Uterus (tissue), 3 donors: ENCODE measurements at regions not wholly inside any gene's neighbourhood (a gene's known extent, or its start where the extent isn't known, plus 50 kb on each side); places are given as distances from the start of the nearest gene placed in this dataset.

Source experiments
- DNase-seq, 2 donors: peaks; one replicate each; pipeline ENCODE4 v3.0.0-alpha.2; 2019 to 2020
- H3K27ac ChIP-seq, 2 donors: fragments of 200-600 bp; sonication (generic); 1 replicate in 1 of 2; 2 replicates in 1 of 2; pipeline ENCODE4 v1.5.1; 2016 to 2018
- H3K27me3 ChIP-seq, 2 donors: fragments of 200-600 bp; sonication (generic); one replicate each; pipeline ENCODE4 v1.5.1; 2018 to 2019; ENCODE audit warnings: control low read depth in 1 of 2
- H3K36me3 ChIP-seq, 2 donors: fragments of 200-600 bp; sonication (generic); one replicate each; pipeline ENCODE4 v1.5.1; 2019; ENCODE audit warnings: control low read depth in 1 of 2
- H3K4me1 ChIP-seq, 2 donors: fragments of 200-600 bp; sonication (generic); one replicate each; pipeline ENCODE4 v1.5.1; 2018 to 2019; ENCODE audit warnings: control low read depth in 1 of 2
- H3K4me3 ChIP-seq, 2 donors: fragments of 200-600 bp; sonication (generic); 1 replicate in 1 of 2; 2 replicates in 1 of 2; pipeline ENCODE4 v1.5.1; 2018 to 2019; ENCODE audit warnings: mild to moderate bottlenecking in 1 of 2
- H3K9me3 ChIP-seq, 2 donors: fragments of 200-600 bp; sonication (generic); one replicate each; pipeline ENCODE4 v1.5.1; 2019; ENCODE audit warnings: control low read depth in 1 of 2
- POLR2A ChIP-seq, 2 donors: fragments of 450-650 bp; IDR thresholded peaks; one replicate each; pipeline ENCODE4 v1.6.1; 2016; ENCODE audit warnings: antibody characterized with exemption in 2 of 2, mild to moderate bottlenecking in 1 of 2, moderate library complexity in 1 of 2
- intact Hi-C: fragments of 100-400 bp; cut with DNase I; formaldehyde crosslinking; loops from one replicate; pipeline ENCODE4 v1.15.1; 2023; ENCODE audit warnings: low total_unique reads
- microRNA counts, 2 donors: library from miRNA; unstranded; fragments of <30 nt; microRNA quantifications; one replicate each; lab custom pipeline; 2016 to 2017
- microRNA-seq: library from miRNA; unstranded; fragments of <30 nt; microRNA quantifications from one replicate; pipeline ENCODE4, GENCODE V29; 2016; ENCODE audit warnings: borderline microRNAs expressed, borderline replicate concordance
- small RNA-seq: library from RNA; depleted of rRNA; stranded (forward); fragments of <200 nt; gene quantifications from one replicate; pipeline ENCODE3, GENCODE V24; 2016
- TF ChIP-seq, protein P1 (sequence below), 4 experiments: fragments of 200-600 bp in 2 of 4; fragments of 450-650 bp in 2 of 4; sonication (generic) in 2 of 4; IDR thresholded peaks; one replicate each; pipeline ENCODE4 v1.5.1; 2016 to 2019; ENCODE audit warnings: antibody characterized with exemption in 4 of 4, mild to moderate bottlenecking in 2 of 4, moderate library complexity in 1 of 4
- donor health status: DM: yes; HTN: yes; CAD: no.

DNA sequence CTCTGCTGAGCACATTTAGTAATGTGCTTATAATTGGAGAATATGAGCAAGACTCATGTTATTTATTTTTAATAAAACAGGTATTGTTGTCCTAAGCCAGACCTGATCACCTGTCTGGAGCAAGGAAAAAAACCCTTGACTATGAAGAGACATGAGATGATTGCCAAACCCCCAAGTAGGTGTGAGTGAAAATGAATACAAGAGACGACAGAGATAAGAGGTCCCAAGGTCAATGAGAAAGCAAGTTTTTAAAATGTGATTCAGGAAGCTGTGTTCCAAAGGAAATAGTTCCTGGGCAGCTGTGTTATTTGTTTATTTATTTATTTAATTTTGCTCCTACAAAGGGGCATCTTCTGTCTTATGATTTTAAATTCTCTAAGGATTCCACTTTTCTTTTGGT, 83.1 kb downstream of the ZNF486 start:
- H3K9me3 ChIP-seq, result no peaks in the 10 kb centered on the region
- H3K27me3 ChIP-seq, result no peaks in the 10 kb centered on the region
- H3K4me3 ChIP-seq, result no peak overlapping the region
- TF ChIP-seq, protein P1, sequence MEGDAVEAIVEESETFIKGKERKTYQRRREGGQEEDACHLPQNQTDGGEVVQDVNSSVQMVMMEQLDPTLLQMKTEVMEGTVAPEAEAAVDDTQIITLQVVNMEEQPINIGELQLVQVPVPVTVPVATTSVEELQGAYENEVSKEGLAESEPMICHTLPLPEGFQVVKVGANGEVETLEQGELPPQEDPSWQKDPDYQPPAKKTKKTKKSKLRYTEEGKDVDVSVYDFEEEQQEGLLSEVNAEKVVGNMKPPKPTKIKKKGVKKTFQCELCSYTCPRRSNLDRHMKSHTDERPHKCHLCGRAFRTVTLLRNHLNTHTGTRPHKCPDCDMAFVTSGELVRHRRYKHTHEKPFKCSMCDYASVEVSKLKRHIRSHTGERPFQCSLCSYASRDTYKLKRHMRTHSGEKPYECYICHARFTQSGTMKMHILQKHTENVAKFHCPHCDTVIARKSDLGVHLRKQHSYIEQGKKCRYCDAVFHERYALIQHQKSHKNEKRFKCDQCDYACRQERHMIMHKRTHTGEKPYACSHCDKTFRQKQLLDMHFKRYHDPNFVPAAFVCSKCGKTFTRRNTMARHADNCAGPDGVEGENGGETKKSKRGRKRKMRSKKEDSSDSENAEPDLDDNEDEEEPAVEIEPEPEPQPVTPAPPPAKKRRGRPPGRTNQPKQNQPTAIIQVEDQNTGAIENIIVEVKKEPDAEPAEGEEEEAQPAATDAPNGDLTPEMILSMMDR (IDR thresholded peaks at IDR 0.05), result no peak
- TF ChIP-seq POLR2A (IDR thresholded peaks at IDR 0.05), result no peak
- no peak overlapping the region for H3K27ac ChIP-seq
- DNase-seq, result no peak
- H3K36me3 ChIP-seq, result no peaks in the 10 kb centered on the region
- intact Hi-C loops, result no loop called here
- no peaks in the 10 kb centered on the region for H3K4me1 ChIP-seq

MicroRNAs in the stretch of these regions (microRNA counts, 767-probe panel; counts per million panel counts)
- microRNA hsa-miR-1270 (lab: Ali Mortazavi, UCI), result 0 counts per million in 2 donors

Small RNAs in the stretch of these regions (microRNA-seq; reads per million reads assigned to microRNA genes)
- 8.3 reads per million, percentile 16 among the genes with 10 or more reads in this experiment for gene MIR1270

Small RNAs in the stretch of these regions (small RNA-seq; reads per million reads assigned to genes)
- 0.24 reads per million for gene MIR1270
